Fibroblast of villous mesenchyme (primary cell): ENCODE measurements at regions not wholly inside any gene's neighbourhood (a gene's known extent, or its start where the extent isn't known, plus 50 kb on each side); places are given as distances from the start of the nearest gene placed in this dataset.

ENCODE experiments used
- DNase-seq: peaks from one replicate; pipeline ENCODE4 v3.0.0-alpha.2; 2010; ENCODE audit warnings: low read depth
- H3K4me3 ChIP-seq: 2 replicates; pipeline ENCODE4 v1.5.1; 2011; ENCODE audit warnings: low read depth, mild to moderate bottlenecking, low read length
- CTCF ChIP-seq: IDR thresholded peaks from 2 replicates; pipeline ENCODE4 v1.5.1; 2012; ENCODE audit warnings: low read depth, mild to moderate bottlenecking, low read length; ENCODE audit not compliant: insufficient read depth

GRCh38 chr12:46919666-46920400 lies 94.0 kb upstream of the SLC38A4 start:
- no peak for TF ChIP-seq CTCF
- DNase-seq = no peak
- no peak overlapping the region for H3K4me3 ChIP-seq

GRCh38 chr12:46920499-46920898 lies 94.7 kb upstream of the SLC38A4 start:
- H3K4me3 ChIP-seq = no peak overlapping the region
- no peak for TF ChIP-seq CTCF
- DNase-seq = no peak

GRCh38 chr12:46921048-46921763 lies 95.4 kb upstream of the SLC38A4 start:
- DNase-seq = peak; percentile 80
- no peak overlapping the region for H3K4me3 ChIP-seq
- TF ChIP-seq CTCF = no peak

- no peak for TF ChIP-seq CTCF
- H3K4me3 ChIP-seq = no peak overlapping the region
- peak; percentile 94 for DNase-seq
Observed at GRCh38 chr12:46921764-46922133, 96.0 kb upstream of the SLC38A4 start.

GRCh38 chr12:46926526-46926925 lies 100.7 kb upstream of the SLC38A4 start:
- DNase-seq = no peak
- H3K4me3 ChIP-seq = no peak overlapping the region
- no peak for TF ChIP-seq CTCF

GRCh38 chr12:46930101-46930500 lies 104.3 kb upstream of the SLC38A4 start:
- no peak for TF ChIP-seq CTCF
- no peak overlapping the region for H3K4me3 ChIP-seq
- DNase-seq = peak; percentile 44
